HT1080 (cell line): ENCODE measurements at regions not wholly inside any gene's neighbourhood (a gene's known extent, or its start where the extent isn't known, plus 50 kb on each side); places are given as distances from the start of the nearest gene placed in this dataset.
"Not testable (repeated sequence)": the region's sequence is repeated elsewhere in the genome, so short reads cannot be mapped to it uniquely, and the experiment has no call there.

ENCODE experiments used
- DNase-seq: peaks from one replicate; pipeline ENCODE4 v3.0.0-alpha.2; 2015; ENCODE audit warnings: low read depth

DNA sequence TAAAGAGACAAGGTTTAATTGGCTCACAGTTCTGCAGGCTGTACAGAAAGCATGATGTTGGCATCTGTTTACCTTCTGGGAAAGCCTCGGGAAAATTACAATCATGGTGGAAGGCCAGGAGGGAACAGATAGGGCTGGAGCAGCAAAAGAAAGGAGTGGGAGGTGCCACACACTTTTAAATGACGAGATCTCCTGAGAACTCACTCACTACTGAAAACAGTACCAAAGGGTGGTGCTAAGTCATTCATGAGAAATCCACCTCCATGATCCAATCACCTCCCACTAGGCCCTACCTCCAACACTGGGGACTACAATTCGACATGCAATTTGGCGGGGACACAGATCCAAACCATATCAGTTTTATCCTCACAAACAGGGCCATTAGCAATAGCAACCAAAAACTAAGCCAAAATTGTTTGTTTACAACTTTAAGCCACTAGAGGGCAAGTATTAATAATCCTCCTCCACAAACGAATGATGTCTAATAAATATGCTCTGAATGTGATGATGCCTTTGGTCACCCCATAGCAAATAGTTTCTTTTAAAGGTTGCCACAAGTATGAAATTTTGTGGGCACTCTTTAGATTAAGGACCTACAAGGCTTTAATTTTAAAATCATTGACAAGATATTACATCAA lies 129.2 kb upstream of the NRBF2 start:
- no peak for DNase-seq

DNA sequence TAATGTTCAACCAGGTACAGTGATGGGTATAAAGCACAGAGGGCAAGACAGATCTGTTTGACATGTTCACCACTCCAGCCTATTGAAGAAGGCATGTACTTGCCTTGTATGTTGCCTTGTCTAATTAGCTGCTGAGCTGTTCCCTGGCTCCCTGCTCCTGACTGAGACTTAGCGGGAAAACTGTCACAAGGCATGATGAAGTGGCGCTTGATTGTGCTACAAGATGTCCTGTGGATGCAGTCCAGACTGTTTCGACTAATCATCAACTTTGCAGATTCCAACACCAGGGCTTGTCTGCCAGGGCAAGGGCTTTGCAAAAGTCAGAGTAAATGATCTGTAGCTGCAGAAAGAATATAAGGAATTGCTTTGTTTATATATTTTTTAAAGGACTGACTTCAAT lies 136.2 kb upstream of the NRBF2 start:
- DNase-seq = no peak

DNA sequence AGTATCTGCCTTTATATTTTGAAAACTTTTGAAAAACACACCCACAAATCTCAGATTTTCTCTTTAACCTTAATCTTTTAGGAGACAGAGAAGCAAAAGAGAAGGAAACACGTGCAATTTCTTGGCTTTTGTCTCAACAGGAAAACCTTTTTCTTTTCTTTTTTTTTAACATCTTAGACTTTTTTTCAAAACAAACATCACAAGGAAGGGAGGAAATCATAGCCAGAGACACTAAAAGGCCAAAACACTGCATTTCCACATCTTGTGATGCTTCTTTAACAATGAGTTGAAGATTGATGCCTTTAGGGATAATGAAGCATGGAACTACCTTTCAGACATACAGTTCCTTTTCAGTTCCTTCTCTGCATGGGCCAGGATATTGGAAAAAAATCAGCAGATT lies 136.6 kb upstream of the NRBF2 start:
- DNase-seq = no peak

DNA sequence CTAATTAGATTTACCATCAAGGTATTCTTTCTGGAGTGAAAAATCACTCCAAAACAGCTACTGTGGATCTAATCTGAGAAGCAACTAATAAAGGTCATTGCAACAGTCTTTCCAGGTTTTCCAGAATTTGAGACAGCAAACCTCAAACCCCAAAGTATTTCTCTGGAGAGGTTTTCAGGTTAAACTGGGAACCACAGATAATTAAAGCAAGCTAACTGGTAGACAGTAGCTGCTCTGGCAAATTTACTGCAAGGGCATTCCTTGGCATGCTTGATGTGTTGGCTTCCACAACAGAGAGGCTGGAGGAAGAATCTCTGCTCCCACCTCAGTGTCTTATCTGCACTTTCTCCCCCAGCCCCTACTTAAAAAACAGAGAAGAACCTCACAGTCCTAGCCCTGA lies 140.0 kb upstream of the NRBF2 start:
- no peak for DNase-seq

DNA sequence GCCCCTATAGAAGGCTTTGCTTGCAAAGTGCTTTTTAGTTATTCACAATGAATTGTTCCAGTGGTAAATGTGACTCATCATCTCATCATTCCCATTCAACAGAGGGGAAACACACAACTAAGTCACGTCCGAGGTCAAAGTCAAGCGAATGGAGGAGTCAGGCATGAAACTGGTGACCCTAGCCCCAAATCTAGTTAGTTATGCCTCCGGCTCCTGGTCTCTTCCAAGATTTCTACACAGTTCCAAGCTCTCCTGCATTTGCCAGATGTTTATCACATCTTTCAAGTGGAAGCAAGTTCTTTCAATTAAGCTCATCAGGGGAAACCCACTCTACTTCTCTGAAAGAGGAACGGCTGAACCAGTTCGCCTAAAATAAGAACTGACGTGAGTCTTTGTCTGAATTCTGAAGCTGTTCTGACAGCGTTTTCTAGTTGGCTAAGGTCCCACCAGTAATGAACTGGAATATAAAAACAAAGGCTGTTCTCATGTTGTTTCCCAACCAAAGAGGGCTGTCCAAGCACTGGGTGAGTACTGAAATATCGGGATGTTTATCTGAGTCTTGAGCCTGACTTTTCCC lies 140.9 kb upstream of the NRBF2 start:
- peak; percentile 81 for DNase-seq

DNA sequence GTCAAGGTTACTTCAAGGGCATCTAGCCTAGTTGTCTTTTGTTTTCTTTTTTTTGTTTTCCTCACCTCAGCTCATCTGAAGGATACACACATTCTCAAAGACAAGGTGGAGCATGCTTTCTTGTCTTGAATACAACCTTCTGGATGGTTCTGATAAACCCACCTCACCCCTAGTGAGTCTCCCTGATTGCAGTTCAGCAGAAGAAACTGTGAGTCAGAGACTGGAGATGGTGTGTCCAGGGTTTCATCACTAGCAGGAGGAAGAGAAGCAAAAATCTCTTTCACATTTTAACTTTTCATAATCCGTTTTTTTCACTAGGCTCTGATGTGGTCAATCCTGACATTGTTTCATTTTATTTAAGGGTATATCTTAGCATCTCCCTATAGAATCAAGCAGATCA lies 143.0 kb upstream of the NRBF2 start:
- DNase-seq = no peak

DNA sequence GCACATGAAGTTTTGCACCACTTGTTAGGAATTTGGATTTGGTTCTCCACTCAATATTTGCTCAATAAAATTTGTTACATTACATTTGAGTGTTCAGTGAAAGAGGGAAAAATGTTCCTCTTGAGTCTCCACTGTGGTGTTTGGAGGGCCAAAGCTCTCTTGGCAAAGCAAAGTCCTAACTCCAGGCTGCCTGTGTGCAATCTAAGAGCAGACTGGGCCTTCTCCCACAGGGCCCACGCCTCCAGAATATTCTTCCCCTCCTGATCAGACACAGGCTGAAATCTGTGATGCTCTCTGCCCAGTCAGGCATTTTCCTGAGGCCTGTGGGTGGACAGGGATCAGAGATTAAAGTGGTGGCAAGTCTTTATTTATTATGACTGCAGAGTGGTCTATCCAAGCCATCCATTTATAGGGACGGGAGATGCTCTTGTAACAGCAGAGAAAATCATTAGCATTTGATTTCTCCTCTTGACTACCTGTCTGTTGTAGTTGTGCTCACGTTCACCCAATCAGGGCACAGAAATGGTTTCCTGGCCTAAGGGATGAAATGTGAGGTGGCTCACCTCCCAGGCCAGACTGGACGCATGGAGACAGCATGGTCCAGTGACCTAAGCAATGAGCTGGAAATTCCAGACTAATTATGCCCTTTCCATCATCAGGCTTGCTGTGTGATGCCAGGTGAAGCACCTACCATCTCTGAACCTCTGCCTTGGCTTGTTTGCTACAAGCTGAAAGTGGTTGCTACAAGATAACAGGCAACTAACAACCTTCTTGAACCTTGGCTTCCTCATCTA lies 147.1 kb upstream of the NRBF2 start:
- DNase-seq = no peak

DNA sequence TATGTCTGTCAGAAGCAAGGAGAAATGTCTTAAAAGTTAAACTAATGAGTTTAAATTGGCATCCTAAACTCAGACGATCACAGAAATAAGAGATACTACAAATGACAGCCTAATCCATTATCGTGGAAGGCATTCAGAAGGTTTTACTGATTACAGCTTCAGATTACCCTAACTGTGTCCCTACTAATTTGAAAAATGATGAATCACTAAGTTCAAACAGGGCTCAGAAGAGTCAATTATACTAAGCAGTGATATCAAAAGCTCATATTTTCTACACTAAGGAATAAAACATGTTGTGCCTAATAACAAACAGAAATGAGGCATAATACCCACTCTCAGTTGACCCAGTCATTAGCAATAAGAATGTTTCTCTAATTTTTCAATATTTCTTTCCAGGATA lies 152.0 kb upstream of the NRBF2 start:
- DNase-seq = no peak

DNA sequence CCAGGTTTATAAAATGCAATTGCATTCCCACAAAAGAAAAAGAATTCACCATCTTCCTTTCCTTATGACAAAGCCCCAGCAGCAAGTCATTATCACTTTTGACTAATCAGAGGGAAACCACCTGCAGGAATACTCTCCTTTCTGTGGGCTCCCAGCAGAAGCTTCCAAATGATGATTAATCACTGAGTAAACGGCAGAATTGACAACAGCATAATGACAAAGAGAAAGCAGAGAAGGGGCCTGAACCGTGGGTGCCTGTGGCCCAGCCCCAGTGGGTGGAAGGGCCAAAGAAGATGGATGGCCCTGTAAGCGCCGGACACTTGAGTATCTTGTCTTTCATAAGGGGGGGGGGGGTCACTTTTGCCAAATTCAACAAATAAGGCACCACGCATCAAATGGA lies 152.4 kb upstream of the NRBF2 start:
- DNase-seq = peak; percentile 80

DNA sequence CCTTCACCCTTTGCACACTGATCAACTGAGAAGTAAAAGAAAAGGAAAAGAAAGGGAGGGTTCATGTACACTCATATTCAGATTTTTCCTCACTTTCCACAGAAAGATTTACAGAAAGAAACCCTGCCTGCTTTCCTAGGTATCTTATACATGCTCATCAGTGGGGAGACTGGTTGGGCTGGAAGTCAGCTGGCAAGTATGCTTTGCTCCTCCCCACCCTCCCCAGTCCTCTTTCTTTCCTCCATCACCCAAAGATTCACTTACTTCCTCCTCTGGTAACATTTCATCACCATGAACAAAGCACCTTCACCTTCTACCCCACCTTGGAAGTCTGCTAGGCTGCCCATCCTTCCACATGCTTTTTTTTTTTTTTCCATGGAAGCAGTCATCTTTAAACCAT lies 153.2 kb upstream of the NRBF2 start:
- DNase-seq = no peak

DNA sequence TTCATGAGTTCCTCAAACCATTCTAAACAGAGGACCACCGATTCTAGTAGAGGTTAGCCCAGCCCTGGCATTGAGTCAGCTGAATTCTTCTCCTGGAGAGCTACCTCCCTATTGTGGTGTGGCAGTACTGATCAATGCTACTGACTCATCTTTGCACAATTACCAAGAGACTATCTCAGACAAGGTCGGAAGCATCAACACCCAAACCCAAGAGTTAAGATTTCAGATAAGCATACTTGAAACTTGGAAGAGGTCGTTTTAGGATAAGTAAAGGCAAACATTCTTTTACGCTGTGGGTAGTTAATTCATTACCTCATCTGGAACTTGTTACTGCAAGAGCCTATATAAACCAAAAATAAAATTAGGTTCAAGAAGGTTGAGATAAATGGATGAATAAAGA lies 154.6 kb upstream of the NRBF2 start:
- DNase-seq = no peak

DNA sequence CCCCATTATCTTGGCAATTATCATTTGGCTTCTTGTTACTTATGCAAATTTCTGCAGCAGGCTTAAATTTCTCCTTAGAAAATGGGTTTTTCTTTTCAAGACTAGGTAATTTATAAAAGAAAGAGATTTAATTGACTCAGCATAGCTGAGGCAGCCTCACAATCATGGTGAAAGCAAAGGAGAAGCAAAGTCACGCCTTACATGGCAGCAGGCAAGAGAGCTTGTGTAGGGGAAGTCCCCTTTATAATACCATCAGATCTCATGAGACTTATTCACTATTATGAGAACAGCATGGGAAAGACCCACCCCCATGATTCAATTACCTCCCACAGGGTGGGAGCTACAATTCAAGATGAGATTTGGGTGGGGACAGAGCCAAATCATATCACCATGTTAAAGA lies 158.3 kb upstream of the NRBF2 start:
- DNase-seq = not testable (repeated sequence)

DNA sequence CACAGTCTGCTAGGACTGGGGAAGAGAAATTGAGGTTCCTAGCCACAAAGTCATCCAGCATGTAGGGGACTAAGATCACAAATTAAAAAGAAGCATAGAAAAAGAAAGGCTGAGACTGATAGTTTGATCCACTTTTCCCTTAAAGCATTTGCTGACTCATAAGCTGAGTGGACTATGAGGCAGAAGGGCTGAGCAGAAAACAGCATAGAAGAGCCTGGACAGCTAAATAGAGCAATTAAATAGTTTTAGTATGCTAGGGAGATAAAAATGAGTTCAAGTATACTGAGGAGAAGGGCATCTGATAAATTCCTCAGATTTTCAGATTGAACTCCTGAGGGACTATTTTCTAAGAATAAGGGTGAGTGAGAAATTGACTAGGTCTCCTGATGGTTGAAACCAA lies 155.9 kb upstream of the EGR2 start:
- DNase-seq = peak; percentile 44

DNA sequence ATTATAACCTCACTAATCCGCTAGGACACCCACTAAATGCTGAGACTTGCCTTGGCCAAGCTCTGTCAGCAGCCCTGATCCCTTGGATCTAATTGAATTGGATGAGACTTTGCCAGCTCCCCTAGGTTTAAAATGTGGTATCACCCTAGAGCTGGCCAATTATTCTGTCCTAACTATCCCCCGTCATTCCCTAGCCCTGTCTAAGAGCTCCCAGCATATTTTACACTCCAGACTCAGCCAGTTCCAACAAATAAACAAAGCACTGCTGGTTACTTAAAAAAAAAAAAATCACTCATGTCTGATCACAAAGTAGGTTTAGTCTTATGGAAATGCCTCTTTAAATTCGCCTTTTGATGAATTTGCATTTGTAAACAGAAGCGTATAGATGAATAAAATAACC lies 147.9 kb upstream of the EGR2 start:
- DNase-seq = no peak

DNA sequence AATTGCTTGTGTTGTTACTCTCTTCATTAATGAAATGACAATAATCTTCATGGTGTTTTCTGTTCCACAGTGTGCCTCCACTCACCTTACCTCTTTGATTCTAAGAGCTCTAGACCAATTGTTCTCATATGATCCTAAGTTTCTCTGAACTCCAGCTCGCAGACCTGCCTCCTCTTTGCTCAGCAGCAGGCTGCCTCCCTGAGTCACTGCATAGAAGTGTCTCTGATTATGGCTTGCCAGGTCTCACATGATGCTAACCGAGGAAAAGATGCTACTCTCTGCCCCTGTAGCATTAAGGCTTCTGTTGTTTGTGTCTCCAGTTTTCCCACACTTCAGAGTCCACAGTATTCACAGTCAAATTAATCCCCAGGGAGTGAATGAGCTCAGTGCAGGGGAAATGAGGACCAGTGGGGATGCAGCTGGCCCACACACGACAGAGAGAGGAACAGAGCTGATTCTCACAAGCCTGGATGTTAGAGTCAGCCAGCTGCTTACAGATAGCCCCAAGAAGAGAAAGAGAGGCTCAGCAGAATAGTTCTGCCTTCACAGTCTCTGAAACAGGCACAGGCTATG lies 145.9 kb upstream of the EGR2 start:
- DNase-seq = no peak

DNA sequence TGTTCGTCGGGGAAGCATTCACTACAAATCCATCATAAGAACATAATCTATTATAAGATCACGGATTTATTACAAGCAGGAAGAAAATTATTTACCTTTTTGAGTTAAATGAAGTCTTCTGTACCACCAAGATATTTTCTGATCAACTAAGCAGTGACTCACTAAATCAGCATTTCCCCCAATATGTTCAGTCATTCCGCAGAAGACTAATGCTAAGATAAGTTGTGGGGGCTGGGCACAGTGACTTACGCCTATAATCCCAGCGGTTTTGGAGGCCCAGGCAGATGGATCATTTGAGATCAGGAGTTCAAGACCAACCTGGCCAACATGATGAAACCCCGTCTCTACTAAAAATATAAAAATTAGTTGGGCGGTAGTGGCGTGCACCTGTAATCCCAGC lies 144.2 kb upstream of the EGR2 start:
- DNase-seq = peak; percentile 90

DNA sequence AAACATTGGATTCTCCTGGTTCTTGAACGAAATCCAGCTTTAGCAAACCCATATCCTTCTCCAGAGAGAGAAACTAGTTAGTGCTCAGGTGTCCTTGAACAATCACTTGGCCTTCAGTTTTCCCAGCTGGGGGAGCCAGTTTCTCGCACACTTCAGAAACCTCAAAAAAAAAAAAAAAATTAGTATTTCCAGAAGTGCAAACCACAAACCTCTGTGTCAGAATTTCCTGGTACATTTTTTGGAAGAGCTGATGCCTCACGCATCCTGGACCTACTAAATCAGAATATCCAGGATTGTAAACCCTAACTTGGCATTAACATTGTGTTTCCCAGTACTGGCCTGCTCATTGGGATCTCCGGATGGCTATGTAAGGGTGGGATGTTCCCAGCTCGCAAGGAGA lies 143.4 kb upstream of the EGR2 start:
- DNase-seq = peak; percentile 91

DNA sequence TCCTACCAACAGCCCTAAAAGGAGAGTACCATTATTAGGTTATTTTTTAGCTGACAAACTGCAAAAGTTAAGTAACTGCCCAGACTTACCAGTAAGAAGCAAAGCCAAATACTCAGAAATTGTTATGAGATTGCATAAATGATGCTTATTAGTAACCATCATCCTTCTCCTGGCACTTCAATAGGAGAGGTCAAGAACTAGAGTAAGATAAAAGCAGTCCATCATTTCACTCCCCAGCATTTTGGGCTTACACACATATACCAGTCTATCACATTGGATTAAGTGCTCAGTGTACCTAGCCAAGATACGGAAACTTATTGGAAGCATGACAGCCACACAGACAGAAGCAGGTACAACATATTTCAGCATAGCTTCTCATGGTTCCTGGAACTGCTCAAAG lies 142.8 kb upstream of the EGR2 start:
- no peak for DNase-seq

DNA sequence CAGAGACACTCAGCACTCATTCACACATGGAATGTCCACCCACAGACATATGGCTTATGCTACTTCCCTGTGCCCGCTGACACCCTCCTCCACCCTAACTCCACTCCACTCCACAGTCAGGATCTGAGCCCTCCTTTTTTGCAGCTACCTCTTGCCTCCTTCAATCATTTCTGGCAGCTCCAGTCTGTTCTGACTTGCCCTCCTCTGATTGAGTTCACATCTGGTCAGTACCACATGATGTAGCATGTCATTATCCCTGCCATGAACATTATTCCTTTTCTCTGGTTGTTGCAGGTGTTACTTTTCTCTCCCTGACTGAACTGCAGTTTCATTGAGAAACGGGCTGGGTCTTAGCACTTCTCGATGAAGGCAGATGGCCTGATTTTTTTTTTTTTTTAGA lies 130.1 kb upstream of the EGR2 start:
- DNase-seq = no peak

DNA sequence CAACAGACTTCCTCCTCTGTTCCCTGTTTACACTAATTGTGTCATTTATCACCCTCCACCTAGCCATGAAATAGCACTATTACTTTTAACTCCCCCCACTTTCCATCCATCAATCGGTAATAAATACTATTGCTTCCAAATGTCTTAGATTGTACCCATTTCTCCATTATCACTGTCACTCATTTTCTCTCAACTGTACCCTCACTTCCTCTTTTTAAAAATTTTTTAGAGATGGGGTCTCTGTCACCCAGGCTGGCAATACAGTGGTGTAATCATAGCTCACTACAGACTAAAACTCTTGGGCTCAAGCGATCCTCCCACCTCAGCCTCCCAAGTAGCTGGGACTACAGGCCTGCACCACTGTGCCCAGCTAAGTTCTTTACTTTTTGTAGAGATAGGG lies 123.5 kb upstream of the EGR2 start:
- no peak for DNase-seq

DNA sequence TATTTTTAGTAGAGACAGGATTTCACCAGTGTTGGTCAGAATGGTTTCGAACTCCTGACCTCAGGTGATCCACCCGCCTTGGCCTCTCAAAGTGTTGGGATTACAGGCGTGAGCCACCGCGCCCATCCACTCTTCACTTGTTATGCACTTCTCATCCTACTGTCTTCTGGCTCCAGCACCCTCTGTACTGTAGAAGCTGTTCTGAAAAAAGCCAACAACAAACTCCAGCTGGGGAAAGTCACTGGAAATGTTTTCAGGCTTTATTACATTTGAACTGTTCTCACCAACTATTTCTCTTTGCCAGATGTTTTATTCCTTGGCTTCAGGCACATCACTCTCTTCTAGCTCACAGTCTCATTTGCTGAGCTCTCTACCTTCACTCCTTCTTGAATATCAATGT lies 122.5 kb upstream of the EGR2 start:
- no peak for DNase-seq

DNA sequence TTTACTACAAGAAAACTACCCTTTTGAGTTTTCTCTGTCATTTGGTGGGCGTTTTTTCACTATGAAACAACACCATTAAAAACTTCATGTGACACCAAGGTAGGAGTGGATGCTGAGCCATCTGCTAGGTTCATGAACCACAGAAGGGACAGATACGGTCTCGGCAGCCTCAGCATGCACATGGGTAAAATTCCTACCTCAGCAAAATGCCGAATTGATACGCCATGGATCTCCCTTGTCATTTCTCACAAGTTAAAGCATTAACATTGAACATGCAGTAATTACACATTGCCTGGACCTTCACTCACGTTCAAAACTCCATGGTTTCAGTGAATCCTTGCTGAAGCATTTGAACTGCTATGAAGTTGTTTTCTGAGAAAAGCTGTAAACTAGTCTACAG lies 121.5 kb upstream of the EGR2 start:
- no peak for DNase-seq

DNA sequence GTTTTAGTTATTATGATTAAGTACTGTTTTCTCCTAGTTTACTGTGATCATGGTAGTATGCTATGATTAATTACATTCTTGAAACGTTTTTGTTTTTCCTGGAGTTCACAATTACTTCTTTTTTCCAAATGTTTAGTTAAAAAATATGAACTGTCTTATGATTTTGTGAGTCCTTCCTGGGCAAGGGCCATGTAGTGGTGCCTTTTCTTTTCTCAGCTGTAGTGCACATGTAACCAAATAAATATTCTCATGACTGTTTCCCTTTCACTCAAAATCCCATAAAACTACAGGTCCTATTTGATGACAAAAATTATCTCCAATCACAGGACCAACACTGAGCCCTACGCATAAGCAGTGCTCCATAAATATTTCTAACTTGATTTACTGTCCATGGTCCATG lies 118.9 kb upstream of the EGR2 start:
- no peak for DNase-seq
